A549 (cell line): ENCODE measurements at regions not wholly inside any gene's neighbourhood (a gene's known extent, or its start where the extent isn't known, plus 50 kb on each side); places are given as distances from the start of the nearest gene placed in this dataset.
A peak's percentile ranks its signal among the peaks of the same experiment; 100 is the strongest.

Experiments used
- ATAC-seq, 2 experiments: fragments of 200-7000 bp in 1 of 2; fragments of >200 bp in 1 of 2; cut with Nextera tagmentation in 1 of 2; cut with Tn5 transposase in 1 of 2; 3 replicates each; pipeline versions ENCODE4 v1.8.0 to v1.9.1; 2018 to 2020; ENCODE audit warnings: mild to moderate bottlenecking in 1 of 2, moderate library complexity in 1 of 2
- CTCF ChIA-PET: fragments of 300-600 bp; sonication (Branson Sonifier 250); formaldehyde crosslinking; extraction: SDS; loops from one replicate; lab custom pipeline; 2021; ENCODE audit warnings: antibody characterized with exemption, inconsistent platforms; lab: Yijun Ruan, JAX
- POLR2A ChIA-PET: fragments of 350-600 bp; formaldehyde crosslinking; extraction: SDS; loops from one replicate; lab custom pipeline; 2021; ENCODE audit warnings: antibody characterized with exemption, inconsistent platforms; lab: Yijun Ruan, JAX
- DNase-seq, 2 experiments: peaks; one replicate each; pipeline versions ENCODE4 v3.0.0 to v3.0.0-alpha.2; 2011 to 2016; ENCODE audit warnings: low read depth in 1 of 2, low spot score in 1 of 2
- FAIRE-seq: peaks from 2 replicates; lab custom pipeline; 2011; peaks lifted over from hg19 to GRCh38; lab: Jason Lieb, UNC
- H3K27ac ChIP-seq, 2 experiments: fragments of >200 bp; sonication (Bioruptor Twin); formaldehyde crosslinking; 3 replicates each; pipeline ENCODE4 v1.5.1; 2016 to 2017
- H3K4me1 ChIP-seq: fragments of >200 bp; sonication (Bioruptor Twin); formaldehyde crosslinking; 3 replicates; pipeline ENCODE4 v1.6.1; 2016
- H3K4me2 ChIP-seq: fragments of >200 bp; sonication (Bioruptor Twin); formaldehyde crosslinking; 3 replicates; pipeline ENCODE4 v1.6.1; 2016
- H3K4me3 ChIP-seq: fragments of >200 bp; sonication (Bioruptor Twin); formaldehyde crosslinking; 3 replicates; pipeline ENCODE4 v1.5.1; 2016
- H3K9me3 ChIP-seq: fragments of >200 bp; sonication (Bioruptor Twin); formaldehyde crosslinking; 3 replicates; pipeline ENCODE4 v1.6.1; 2016
- CHD4 ChIP-seq: fragments of 200-600 bp; sonication (generic); IDR thresholded peaks from 2 replicates; pipeline ENCODE4 v1.6.1; 2016; ENCODE audit warnings: antibody characterized with exemption, mild to moderate bottlenecking, borderline replicate concordance
- EHMT2 ChIP-seq: fragments of 200-600 bp; sonication (generic); IDR thresholded peaks from 2 replicates; pipeline ENCODE4 v1.6.1; 2016; ENCODE audit warnings: antibody characterized with exemption, low read depth, mild to moderate bottlenecking, moderate library complexity
- FOSL2 ChIP-seq, 2 experiments: fragments of 450-650 bp in 1 of 2; fragments of >200 bp in 1 of 2; sonication (Bioruptor Twin) in 1 of 2; formaldehyde crosslinking; IDR thresholded peaks; 2 replicates each; pipeline versions ENCODE4 v1.5.0 to v1.6.1; 2016 to 2020; ENCODE audit warnings: mild to moderate bottlenecking in 1 of 2, moderate library complexity in 1 of 2
- HEYL ChIP-seq: fragments of 250-450 bp; sonication (Bioruptor Pico); IDR thresholded peaks from 2 replicates; pipeline ENCODE4 v1.8.0; 2021; ENCODE audit warnings: mild to moderate bottlenecking, moderate library complexity
- NR3C1 ChIP-seq: fragments of >200 bp; sonication (Bioruptor Twin); formaldehyde crosslinking; IDR thresholded peaks from 3 replicates; pipeline ENCODE4 v1.6.1; 2017
- POLR2AphosphoS2 ChIP-seq: conservative IDR thresholded peaks from 2 replicates; pipeline ENCODE4 v1.6.1; 2012; ENCODE audit warnings: low read length, improper control_type of control experiment, inconsistent platforms
- RARB ChIP-seq: fragments of 250-450 bp; sonication (Bioruptor Pico); IDR thresholded peaks from 2 replicates; pipeline ENCODE4 v1.8.0; 2021; ENCODE audit warnings: mild to moderate bottlenecking, moderate library complexity
- TFCP2L1 ChIP-seq: fragments of 250-450 bp; sonication (Bioruptor Pico); IDR thresholded peaks from 2 replicates; pipeline ENCODE4 v1.5.0; 2021; ENCODE audit warnings: mild to moderate bottlenecking
- TP53 ChIP-seq: fragments of 250-450 bp; sonication (Bioruptor Pico); IDR thresholded peaks from 2 replicates; pipeline ENCODE4 v1.5.0; 2021; ENCODE audit warnings: mild to moderate bottlenecking, moderate library complexity
- ZNF302 ChIP-seq: fragments of 250-450 bp; sonication (Bioruptor Pico); IDR thresholded peaks from 2 replicates; pipeline ENCODE4 v1.9.0; 2021; ENCODE audit warnings: inconsistent platforms, mild to moderate bottlenecking, moderate library complexity
- WGBS: methylation state at CpG from one replicate; pipeline ENCODE4 v1.1.6; 2017; ENCODE audit errors: missing lambda C conversion rate; 5-methylcytosine and 5-hydroxymethylcytosine counted together
- TF ChIP-seq, protein P1 (sequence below): fragments of 250-450 bp; sonication (Bioruptor Pico); IDR thresholded peaks from 2 replicates; pipeline ENCODE4 v1.5.0; 2021; ENCODE audit warnings: mild to moderate bottlenecking, moderate library complexity, borderline replicate concordance
- TF ChIP-seq, protein P2 (sequence below): fragments of 250-450 bp; sonication (Bioruptor Pico); IDR thresholded peaks from 2 replicates; pipeline ENCODE4 v1.5.0; 2020; ENCODE audit warnings: low read depth, mild to moderate bottlenecking, moderate library complexity
- TF ChIP-seq, protein P3 (sequence below): fragments of 150-350 bp; IDR thresholded peaks from 2 replicates; pipeline ENCODE4 v1.6.1; 2014; ENCODE audit warnings: low read depth, mild to moderate bottlenecking, low read length
- TF ChIP-seq, protein P4 (sequence below): fragments of 200-600 bp; sonication (generic); IDR thresholded peaks from 2 replicates; pipeline ENCODE4 v1.6.1; 2016; ENCODE audit warnings: antibody characterized with exemption, mild to moderate bottlenecking, moderate library complexity

DNA sequence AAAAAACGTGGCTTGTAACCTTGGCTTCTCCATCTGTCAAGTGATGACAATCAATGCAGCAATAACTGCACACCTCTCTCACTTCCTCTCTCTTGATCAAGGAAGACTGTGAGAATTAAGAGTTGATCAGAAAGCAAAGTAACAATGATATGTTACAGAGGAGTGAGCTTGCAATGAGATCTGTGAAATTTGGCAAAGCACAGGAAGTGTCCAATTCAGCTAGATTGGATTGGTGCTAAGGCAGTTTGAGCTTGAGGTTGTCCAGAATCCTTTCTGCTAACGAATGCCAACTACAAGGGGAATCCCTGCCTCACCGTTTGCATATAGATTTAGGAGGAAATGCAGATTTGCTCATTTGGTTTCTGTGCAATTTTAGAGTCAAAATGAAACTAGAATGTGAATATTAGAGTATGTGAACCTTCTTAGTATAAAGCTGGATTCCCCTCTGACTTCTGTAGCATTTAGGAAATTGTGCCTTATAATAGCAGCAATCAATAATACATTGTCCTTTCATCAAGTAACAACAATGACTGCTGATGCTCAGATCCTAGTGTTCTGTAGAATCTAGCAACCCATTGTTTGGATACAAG is 346.4 kb downstream of the PTTG2 start:
- FAIRE-seq = no peak
- no peak overlapping the region for H3K4me2 ChIP-seq
- no peak for ATAC-seq
- H3K4me3 ChIP-seq = no peak overlapping the region
- H3K9me3 ChIP-seq = no peaks in the 10 kb centered on the region
- CTCF ChIA-PET = interaction anchor here (0.9 kb wide), 1 partner anchor 13 kb away, joined by 3 read pairs; no protein-coding TSS in a partner anchor
- peaks cover 12% of the 10 kb centered on the region for H3K4me1 ChIP-seq
- TF ChIP-seq, protein P1, sequence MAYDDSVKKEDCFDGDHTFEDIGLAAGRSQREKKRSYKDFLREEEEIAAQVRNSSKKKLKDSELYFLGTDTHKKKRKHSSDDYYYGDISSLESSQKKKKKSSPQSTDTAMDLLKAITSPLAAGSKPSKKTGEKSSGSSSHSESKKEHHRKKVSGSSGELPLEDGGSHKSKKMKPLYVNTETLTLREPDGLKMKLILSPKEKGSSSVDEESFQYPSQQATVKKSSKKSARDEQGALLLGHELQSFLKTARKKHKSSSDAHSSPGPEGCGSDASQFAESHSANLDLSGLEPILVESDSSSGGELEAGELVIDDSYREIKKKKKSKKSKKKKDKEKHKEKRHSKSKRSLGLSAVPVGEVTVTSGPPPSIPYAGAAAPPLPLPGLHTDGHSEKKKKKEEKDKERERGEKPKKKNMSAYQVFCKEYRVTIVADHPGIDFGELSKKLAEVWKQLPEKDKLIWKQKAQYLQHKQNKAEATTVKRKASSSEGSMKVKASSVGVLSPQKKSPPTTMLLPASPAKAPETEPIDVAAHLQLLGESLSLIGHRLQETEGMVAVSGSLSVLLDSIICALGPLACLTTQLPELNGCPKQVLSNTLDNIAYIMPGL (CRISPR knock-in tag) = no peak
- TF ChIP-seq, protein P2, sequence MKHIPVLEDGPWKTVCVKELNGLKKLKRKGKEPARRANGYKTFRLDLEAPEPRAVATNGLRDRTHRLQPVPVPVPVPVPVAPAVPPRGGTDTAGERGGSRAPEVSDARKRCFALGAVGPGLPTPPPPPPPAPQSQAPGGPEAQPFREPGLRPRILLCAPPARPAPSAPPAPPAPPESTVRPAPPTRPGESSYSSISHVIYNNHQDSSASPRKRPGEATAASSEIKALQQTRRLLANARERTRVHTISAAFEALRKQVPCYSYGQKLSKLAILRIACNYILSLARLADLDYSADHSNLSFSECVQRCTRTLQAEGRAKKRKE = no peak
- no peak for TF ChIP-seq HEYL
- TF ChIP-seq ZNF302 = no peak
- TF ChIP-seq, protein P3, sequence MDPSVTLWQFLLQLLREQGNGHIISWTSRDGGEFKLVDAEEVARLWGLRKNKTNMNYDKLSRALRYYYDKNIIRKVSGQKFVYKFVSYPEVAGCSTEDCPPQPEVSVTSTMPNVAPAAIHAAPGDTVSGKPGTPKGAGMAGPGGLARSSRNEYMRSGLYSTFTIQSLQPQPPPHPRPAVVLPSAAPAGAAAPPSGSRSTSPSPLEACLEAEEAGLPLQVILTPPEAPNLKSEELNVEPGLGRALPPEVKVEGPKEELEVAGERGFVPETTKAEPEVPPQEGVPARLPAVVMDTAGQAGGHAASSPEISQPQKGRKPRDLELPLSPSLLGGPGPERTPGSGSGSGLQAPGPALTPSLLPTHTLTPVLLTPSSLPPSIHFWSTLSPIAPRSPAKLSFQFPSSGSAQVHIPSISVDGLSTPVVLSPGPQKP = no peak
- TF ChIP-seq, protein P4, sequence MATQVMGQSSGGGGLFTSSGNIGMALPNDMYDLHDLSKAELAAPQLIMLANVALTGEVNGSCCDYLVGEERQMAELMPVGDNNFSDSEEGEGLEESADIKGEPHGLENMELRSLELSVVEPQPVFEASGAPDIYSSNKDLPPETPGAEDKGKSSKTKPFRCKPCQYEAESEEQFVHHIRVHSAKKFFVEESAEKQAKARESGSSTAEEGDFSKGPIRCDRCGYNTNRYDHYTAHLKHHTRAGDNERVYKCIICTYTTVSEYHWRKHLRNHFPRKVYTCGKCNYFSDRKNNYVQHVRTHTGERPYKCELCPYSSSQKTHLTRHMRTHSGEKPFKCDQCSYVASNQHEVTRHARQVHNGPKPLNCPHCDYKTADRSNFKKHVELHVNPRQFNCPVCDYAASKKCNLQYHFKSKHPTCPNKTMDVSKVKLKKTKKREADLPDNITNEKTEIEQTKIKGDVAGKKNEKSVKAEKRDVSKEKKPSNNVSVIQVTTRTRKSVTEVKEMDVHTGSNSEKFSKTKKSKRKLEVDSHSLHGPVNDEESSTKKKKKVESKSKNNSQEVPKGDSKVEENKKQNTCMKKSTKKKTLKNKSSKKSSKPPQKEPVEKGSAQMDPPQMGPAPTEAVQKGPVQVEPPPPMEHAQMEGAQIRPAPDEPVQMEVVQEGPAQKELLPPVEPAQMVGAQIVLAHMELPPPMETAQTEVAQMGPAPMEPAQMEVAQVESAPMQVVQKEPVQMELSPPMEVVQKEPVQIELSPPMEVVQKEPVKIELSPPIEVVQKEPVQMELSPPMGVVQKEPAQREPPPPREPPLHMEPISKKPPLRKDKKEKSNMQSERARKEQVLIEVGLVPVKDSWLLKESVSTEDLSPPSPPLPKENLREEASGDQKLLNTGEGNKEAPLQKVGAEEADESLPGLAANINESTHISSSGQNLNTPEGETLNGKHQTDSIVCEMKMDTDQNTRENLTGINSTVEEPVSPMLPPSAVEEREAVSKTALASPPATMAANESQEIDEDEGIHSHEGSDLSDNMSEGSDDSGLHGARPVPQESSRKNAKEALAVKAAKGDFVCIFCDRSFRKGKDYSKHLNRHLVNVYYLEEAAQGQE = no peak
- TF ChIP-seq NR3C1 = no peak
- TF ChIP-seq RARB (CRISPR knock-in tag) = no peak
- no peak for TF ChIP-seq TP53 (CRISPR knock-in tag)
- TF ChIP-seq TFCP2L1 = no peak
- TF ChIP-seq POLR2AphosphoS2 = no peak
- no peak for TF ChIP-seq EHMT2
- no peak for TF ChIP-seq CHD4
- TF ChIP-seq, all 56 proteins: peak for 0
- 32% methylated on average over 3 of the region's 3 CpGs for WGBS
- DNase-seq = no peak
- POLR2A ChIA-PET = interaction anchor here (0.7 kb wide), 1 partner anchor 62 kb away, joined by 6 read pairs; no protein-coding TSS in a partner anchor
- no peak overlapping the region for H3K27ac ChIP-seq

DNA sequence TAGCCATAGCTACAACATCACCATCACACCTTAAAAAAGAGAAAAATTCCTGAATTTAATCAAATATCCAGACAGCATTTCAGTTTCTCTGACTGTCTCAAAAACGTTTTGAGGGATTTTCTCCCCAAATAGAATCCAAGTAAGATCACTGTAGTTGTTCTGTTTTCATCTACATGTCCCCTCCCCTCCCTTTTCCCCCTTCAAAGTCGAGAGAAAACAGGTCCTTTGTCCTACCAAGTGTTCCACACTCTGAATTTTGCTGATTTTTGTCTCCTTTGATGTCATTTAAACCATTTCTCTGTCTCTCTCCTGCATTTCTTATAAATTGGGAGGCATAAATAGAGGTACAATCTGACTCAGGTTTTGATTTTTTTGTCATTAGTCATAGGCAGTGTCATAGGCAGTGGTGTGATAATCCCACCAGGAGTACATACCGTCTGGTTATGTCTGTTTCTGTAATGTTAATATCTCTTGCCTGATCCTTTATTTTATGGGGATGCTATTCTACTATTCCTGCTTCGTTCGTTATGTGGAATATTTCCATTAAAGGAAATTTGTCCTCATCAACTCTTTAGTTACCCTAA is 348.6 kb downstream of the PTTG2 start:
- ChIA-PET CTCF (interaction anchor here (1.0 to 2.5 kb wide), 2 partner anchors 11 to 366 kb away, joined by 3 to 10 read pairs; no protein-coding TSS in a partner anchor), POLR2A (no interaction called here)
- WGBS = 35% methylated on average over 5 of the region's 5 CpGs
- H3K4me2 ChIP-seq = peak overlapping the region; percentile 38; the same call in 2 of the 3 replicates
- no peak overlapping the region; a peak in 1 of 6 replicates for H3K27ac ChIP-seq
- H3K9me3 ChIP-seq = no peaks in the 10 kb centered on the region
- TF ChIP-seq FOSL2 (IDR thresholded peaks at IDR 0.05) (no peak), FOSL2 (CRISPR knock-in tag; IDR thresholded peaks at IDR 0.05) (peak; percentile 42; the same call in 1 of the 2 replicates), CHD4 (no peak)
- H3K4me3 ChIP-seq = no peak overlapping the region
- ATAC-seq (peak; percentile 40 to 66; a peak in 2 of 6 replicates), FAIRE-seq (no peak), DNase-seq (no peak)
- H3K4me1 ChIP-seq = peaks cover 13% of the 10 kb centered on the region
